Coronary artery (tissue), 2 donors: ENCODE measurements at regions not wholly inside any gene's neighbourhood (a gene's known extent, or its start where the extent isn't known, plus 50 kb on each side); places are given as distances from the start of the nearest gene placed in this dataset.

ENCODE experiments used
- DNase-seq: peaks from one replicate; pipeline ENCODE4 v3.0.0-alpha.2; 2017; ENCODE audit warnings: low spot score
- H3K27ac ChIP-seq, 2 donors: fragments of 200-600 bp; sonication (generic); one replicate each; pipeline ENCODE4 v1.5.1; 2016 to 2019
- H3K4me3 ChIP-seq: fragments of 200-600 bp; sonication (generic); 2 replicates; pipeline ENCODE4 v1.5.1; 2016; ENCODE audit warnings: mild to moderate bottlenecking, moderate library complexity
- TF ChIP-seq, protein P1 (sequence below): fragments of 200-600 bp; sonication (generic); IDR thresholded peaks from one replicate; pipeline ENCODE4 v1.5.1; 2019; ENCODE audit warnings: antibody characterized with exemption

DNA sequence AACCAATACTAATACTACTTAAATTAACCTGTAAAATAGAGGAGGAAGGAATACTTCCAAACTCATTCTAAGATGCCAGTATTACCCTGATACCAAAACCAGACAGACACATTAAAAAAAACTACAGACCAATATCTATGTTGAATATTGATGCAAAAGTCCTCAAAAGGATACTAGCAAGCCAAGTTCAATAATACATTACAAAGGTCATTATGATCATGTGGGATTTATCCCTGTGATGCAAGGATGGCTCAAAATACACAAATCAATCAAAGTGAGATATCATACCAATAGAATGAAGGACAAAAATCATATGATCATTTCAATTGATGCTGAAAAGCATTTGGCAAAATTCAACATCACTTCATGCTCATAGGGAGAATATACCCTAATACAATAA is 97.2 kb upstream of the ATXN7L3B start:
- no peak for DNase-seq

DNA sequence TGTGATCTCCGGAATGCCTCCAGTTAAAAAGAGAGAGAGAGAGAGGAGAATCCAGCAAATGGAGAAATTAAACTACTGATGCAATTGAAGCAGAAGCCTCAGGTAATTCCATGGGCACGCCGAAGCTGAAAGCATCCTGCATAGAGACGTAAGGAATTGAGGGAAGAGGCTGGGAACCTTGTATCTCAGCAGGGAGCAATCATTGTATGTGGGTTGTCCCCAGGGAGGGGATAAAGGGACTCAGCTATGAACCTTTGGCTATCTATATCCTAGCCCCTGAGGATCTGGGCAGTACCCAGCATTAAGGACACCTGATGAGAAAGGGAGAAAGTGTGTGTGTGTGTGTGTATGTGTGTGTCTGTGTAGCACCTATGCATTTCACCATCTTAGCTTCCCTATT is 95.8 kb upstream of the ATXN7L3B start:
- no peak overlapping the region for H3K4me3 ChIP-seq
- TF ChIP-seq, protein P1, sequence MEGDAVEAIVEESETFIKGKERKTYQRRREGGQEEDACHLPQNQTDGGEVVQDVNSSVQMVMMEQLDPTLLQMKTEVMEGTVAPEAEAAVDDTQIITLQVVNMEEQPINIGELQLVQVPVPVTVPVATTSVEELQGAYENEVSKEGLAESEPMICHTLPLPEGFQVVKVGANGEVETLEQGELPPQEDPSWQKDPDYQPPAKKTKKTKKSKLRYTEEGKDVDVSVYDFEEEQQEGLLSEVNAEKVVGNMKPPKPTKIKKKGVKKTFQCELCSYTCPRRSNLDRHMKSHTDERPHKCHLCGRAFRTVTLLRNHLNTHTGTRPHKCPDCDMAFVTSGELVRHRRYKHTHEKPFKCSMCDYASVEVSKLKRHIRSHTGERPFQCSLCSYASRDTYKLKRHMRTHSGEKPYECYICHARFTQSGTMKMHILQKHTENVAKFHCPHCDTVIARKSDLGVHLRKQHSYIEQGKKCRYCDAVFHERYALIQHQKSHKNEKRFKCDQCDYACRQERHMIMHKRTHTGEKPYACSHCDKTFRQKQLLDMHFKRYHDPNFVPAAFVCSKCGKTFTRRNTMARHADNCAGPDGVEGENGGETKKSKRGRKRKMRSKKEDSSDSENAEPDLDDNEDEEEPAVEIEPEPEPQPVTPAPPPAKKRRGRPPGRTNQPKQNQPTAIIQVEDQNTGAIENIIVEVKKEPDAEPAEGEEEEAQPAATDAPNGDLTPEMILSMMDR, result no peak
- H3K27ac ChIP-seq, result no peak overlapping the region
- no peak for DNase-seq

More for the DNA sequence above, 97.2 kb upstream of the ATXN7L3B start:
- Histone ChIP-seq H3K27ac (no peak overlapping the region), H3K4me3 (no peak overlapping the region)
- TF ChIP-seq, protein P1, result no peak

DNA sequence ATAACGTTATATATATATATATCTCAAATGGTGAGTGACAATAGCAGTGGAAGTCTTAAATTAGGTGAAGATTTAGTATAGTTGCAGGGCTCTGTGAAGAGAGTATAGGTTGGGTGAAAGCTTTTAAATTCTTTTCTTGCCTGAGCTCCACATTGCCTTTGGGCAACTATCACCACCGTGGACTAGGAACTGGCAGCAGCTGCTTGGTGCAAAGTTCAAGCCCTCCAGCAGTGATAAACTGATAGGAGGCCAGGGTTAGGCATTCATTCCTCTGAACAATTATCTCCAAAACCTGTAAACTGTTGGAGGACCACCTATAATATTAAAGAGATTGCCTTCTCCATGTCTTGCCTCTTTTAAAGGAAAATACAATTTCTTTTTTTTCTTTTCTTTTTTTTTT is 91.2 kb upstream of the ATXN7L3B start:
- Histone ChIP-seq H3K27ac (no peak overlapping the region), H3K4me3 (no peak overlapping the region)
- TF ChIP-seq, protein P1, result no peak
- no peak for DNase-seq

DNA sequence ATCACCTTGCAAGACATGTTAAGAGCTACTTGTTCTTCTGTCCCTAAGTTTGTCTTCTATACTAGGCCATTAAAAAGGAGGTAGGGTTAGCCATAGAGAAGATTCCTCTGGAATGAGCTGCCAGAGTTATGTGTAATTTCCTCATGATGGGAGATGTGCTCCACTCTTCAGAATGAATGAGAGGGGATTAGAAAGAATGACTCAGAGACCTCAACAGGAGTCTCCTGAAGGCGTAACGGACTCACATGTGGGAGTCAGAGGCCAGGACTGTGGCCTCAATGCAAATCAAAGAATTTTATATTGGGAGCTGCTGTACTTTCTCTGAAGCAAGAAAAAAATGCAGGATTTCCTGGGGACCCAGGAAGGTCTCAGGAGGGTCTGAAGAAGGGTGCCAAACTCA is 87.8 kb upstream of the ATXN7L3B start:
- no peak overlapping the region for H3K4me3 ChIP-seq
- TF ChIP-seq, protein P1, result no peak
- no peak for DNase-seq
- no peak overlapping the region for H3K27ac ChIP-seq

DNA sequence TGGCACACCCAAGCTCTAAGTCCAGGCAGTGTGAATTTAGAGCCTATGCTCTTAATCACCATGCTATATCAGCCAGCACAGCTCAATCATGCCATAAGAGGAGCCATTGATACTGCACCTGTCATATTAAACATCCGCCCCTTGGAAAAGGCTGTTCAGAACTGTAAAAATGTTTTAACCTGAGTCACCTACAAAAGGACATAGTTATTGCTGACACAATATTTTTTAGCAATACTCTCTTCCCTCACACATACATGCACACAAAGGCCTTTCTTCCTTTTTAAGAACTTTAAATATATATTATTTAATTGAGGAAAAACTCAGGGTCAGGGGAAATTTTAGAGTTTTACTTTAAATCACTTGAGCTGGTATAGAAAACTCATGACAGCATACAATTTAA is 83.5 kb upstream of the ATXN7L3B start:
- no peak for DNase-seq
- H3K27ac ChIP-seq, result no peak overlapping the region
- H3K4me3 ChIP-seq, result no peak overlapping the region
- TF ChIP-seq, protein P1, result no peak

DNA sequence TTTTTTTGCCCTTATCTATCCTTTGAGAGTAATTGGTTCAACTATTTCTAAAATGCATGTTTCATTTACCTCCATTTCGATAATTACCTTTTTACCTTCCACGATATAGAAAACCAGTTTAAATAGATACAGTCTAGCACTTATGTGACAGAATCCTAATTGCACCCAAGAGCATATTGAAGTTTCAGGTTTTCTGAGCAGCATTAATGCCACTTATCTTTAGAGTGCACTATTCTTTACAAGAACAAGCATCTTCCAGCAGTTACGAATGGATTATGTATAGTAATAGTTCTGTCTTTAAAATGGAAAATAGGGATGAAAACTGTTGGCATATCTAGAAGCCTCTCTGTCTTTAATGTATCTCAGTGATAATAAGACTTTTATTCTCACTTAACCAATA is 82.2 kb upstream of the ATXN7L3B start:
- DNase-seq, result no peak
- Histone ChIP-seq H3K27ac (no peak overlapping the region), H3K4me3 (no peak overlapping the region)
- TF ChIP-seq, protein P1, result no peak

DNA sequence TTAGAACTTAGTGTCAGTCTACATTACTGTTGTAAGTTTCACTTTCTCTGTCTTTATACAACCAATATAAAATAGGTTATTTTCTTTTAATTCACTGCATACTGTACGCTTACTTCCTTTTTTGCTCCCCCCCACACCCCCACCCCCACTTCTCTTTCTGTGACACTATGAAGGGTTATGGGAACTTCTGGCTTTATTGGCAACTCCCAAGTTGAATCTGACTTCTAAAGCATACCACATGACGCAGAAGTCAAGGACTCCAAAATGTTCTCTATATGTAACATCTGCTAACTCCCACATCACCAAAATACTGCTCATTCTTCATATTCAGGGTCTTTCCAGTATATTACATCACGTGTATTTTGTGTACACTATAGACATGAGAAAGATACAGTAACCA is 81.2 kb upstream of the ATXN7L3B start:
- TF ChIP-seq, protein P1, result no peak
- DNase-seq, result no peak
- Histone ChIP-seq H3K27ac (no peak overlapping the region), H3K4me3 (no peak overlapping the region)
